Medulla oblongata (tissue), 1 donor: ENCODE measurements at regions not wholly inside any gene's neighbourhood (a gene's known extent, or its start where the extent isn't known, plus 50 kb on each side); places are given as distances from the start of the nearest gene placed in this dataset.

Experiments
- DNase-seq: peaks from one replicate; pipeline ENCODE4 v3.0.0-alpha.2; 2015; ENCODE audit errors: extremely low spot score

- no peak for DNase-seq
Measured at GRCh38 chr12:89962648-89963047, 254.0 kb upstream of the ATP2B1 start.

- no peak for DNase-seq
Measured at GRCh38 chr12:89960607-89961394, 252.2 kb upstream of the ATP2B1 start.

- DNase-seq, result no peak
Measured at GRCh38 chr12:89960011-89960507, 251.4 kb upstream of the ATP2B1 start.

GRCh38 chr12:89959179-89959578, 250.5 kb upstream of the ATP2B1 start:
- no peak for DNase-seq

GRCh38 chr12:89954259-89954658, 245.6 kb upstream of the ATP2B1 start:
- no peak for DNase-seq

GRCh38 chr12:89951694-89952060, 243.0 kb upstream of the ATP2B1 start:
- no peak for DNase-seq

GRCh38 chr12:89951050-89951693, 242.5 kb upstream of the ATP2B1 start:
- no peak for DNase-seq

GRCh38 chr12:89950421-89950820, 241.8 kb upstream of the ATP2B1 start:
- DNase-seq, result peak; percentile 24

- peak; percentile 38 for DNase-seq
Measured at GRCh38 chr12:89949457-89950195, 241.0 kb upstream of the ATP2B1 start.

GRCh38 chr12:89948271-89949175, 239.9 kb upstream of the ATP2B1 start:
- no peak for DNase-seq

- DNase-seq, result no peak
Measured at GRCh38 chr12:89947437-89948270, 239.0 kb upstream of the ATP2B1 start.

- DNase-seq, result no peak
Measured at GRCh38 chr12:89946518-89947135, 238.0 kb upstream of the ATP2B1 start.

- no peak for DNase-seq
Measured at GRCh38 chr12:89945123-89945522, 236.5 kb upstream of the ATP2B1 start.

GRCh38 chr12:89943463-89943862, 234.8 kb upstream of the ATP2B1 start:
- DNase-seq, result no peak

- DNase-seq, result no peak
Measured at GRCh38 chr12:89941436-89941835, 232.8 kb upstream of the ATP2B1 start.

- no peak for DNase-seq
Measured at GRCh38 chr12:89939522-89940215, 231.0 kb upstream of the ATP2B1 start.

GRCh38 chr12:89936631-89937030, 228.0 kb upstream of the ATP2B1 start:
- DNase-seq, result no peak

- no peak for DNase-seq
Measured at GRCh38 chr12:89935850-89936249, 227.2 kb upstream of the ATP2B1 start.

- no peak for DNase-seq
Measured at GRCh38 chr12:89933911-89934310, 225.3 kb upstream of the ATP2B1 start.

- DNase-seq, result no peak
Measured at GRCh38 chr12:89932954-89933353, 224.3 kb upstream of the ATP2B1 start.
